ENCODE measurements at regions not wholly inside any gene's neighbourhood (a gene's known extent, or its start where the extent isn't known, plus 50 kb on each side); places are given as distances from the start of the nearest gene placed in this dataset.
"Not testable (repeated sequence)": the region's sequence is repeated elsewhere in the genome, so short reads cannot be mapped to it uniquely, and the experiment has no call there.

GRCh38 chr14:105586144-105586872 is 59.9 kb downstream of the TMEM121 start:
- not testable (repeated sequence) for H3K4me2 ChIP-seq (ENCODE audit: extremely low read depth, insufficient read depth, low read length); H2AFZ ChIP-seq (ENCODE audit: low read length); H3K36me3 ChIP-seq (ENCODE audit: control insufficient read depth, insufficient read depth, low read length); H3K79me2 ChIP-seq (ENCODE audit: control insufficient read depth, insufficient read depth, low read length); DNase-seq (ENCODE audit: low read depth in 2 of 2); H4K20me1 ChIP-seq (ENCODE audit: control insufficient read depth, extremely low read depth, insufficient read depth, low read length); H3K9ac ChIP-seq (ENCODE audit: insufficient read depth, low read length); H3K27ac ChIP-seq (ENCODE audit: insufficient read depth, low read length); H3K4me1 ChIP-seq (ENCODE audit: control insufficient read depth, extremely low read depth, insufficient read depth, low read length); H3K4me3 ChIP-seq (replicated peaks in 1 of 4; ENCODE audit: control extremely low read depth in 1 of 4, insufficient read depth in 1 of 4, low read depth in 3 of 4, low read length in 4 of 4); H3K27me3 ChIP-seq (ENCODE audit: control insufficient read depth, insufficient read depth, low read length); H3K9me3 ChIP-seq (ENCODE audit: control insufficient read depth, insufficient read depth, low read depth, low read length)

GRCh38 chr14:105587034-105587433 is 60.7 kb downstream of the TMEM121 start:
- not testable (repeated sequence) for H3K9ac ChIP-seq (ENCODE audit: insufficient read depth, low read length); H2AFZ ChIP-seq (ENCODE audit: low read length); H3K4me2 ChIP-seq (ENCODE audit: extremely low read depth, insufficient read depth, low read length); H3K4me3 ChIP-seq (replicated peaks in 1 of 4; ENCODE audit: control extremely low read depth in 1 of 4, insufficient read depth in 1 of 4, low read depth in 3 of 4, low read length in 4 of 4); H3K79me2 ChIP-seq (ENCODE audit: control insufficient read depth, insufficient read depth, low read length); H4K20me1 ChIP-seq (ENCODE audit: control insufficient read depth, extremely low read depth, insufficient read depth, low read length); H3K27me3 ChIP-seq (ENCODE audit: control insufficient read depth, insufficient read depth, low read length); H3K4me1 ChIP-seq (ENCODE audit: control insufficient read depth, extremely low read depth, insufficient read depth, low read length); H3K9me3 ChIP-seq (ENCODE audit: control insufficient read depth, insufficient read depth, low read depth, low read length); H3K27ac ChIP-seq (ENCODE audit: insufficient read depth, low read length); H3K36me3 ChIP-seq (ENCODE audit: control insufficient read depth, insufficient read depth, low read length); DNase-seq (ENCODE audit: low read depth in 2 of 2)

GRCh38 chr14:105587482-105588235 is 61.3 kb downstream of the TMEM121 start:
- H3K9ac ChIP-seq (ENCODE audit: insufficient read depth, low read length); H3K36me3 ChIP-seq (ENCODE audit: control insufficient read depth, insufficient read depth, low read length); H3K4me3 ChIP-seq (replicated peaks in 1 of 4; ENCODE audit: control extremely low read depth in 1 of 4, insufficient read depth in 1 of 4, low read depth in 3 of 4, low read length in 4 of 4); H3K27me3 ChIP-seq (ENCODE audit: control insufficient read depth, insufficient read depth, low read length); H3K27ac ChIP-seq (ENCODE audit: insufficient read depth, low read length); DNase-seq (ENCODE audit: low read depth in 2 of 2); H3K4me2 ChIP-seq (ENCODE audit: extremely low read depth, insufficient read depth, low read length); H3K79me2 ChIP-seq (ENCODE audit: control insufficient read depth, insufficient read depth, low read length); H4K20me1 ChIP-seq (ENCODE audit: control insufficient read depth, extremely low read depth, insufficient read depth, low read length); H2AFZ ChIP-seq (ENCODE audit: low read length); H3K9me3 ChIP-seq (ENCODE audit: control insufficient read depth, insufficient read depth, low read depth, low read length); H3K4me1 ChIP-seq (ENCODE audit: control insufficient read depth, extremely low read depth, insufficient read depth, low read length): not testable (repeated sequence)

GRCh38 chr14:105588236-105588860 is 62.0 kb downstream of the TMEM121 start:
- no peaks in the 10 kb centered on the region for H3K4me1 ChIP-seq (ENCODE audit: control insufficient read depth, extremely low read depth, insufficient read depth, low read length)
- no peaks in the 10 kb centered on the region for H3K36me3 ChIP-seq (ENCODE audit: control insufficient read depth, insufficient read depth, low read length)
- no peak for DNase-seq (ENCODE audit: low read depth in 2 of 2)
- H3K4me2 ChIP-seq (ENCODE audit: extremely low read depth, insufficient read depth, low read length) = no peak overlapping the region
- no peaks in the 10 kb centered on the region for H3K79me2 ChIP-seq (ENCODE audit: control insufficient read depth, insufficient read depth, low read length)
- H3K27ac ChIP-seq (ENCODE audit: insufficient read depth, low read length) = no peak overlapping the region
- H4K20me1 ChIP-seq (ENCODE audit: control insufficient read depth, extremely low read depth, insufficient read depth, low read length) = no peaks in the 10 kb centered on the region
- TF ChIP-seq EZH2 (IDR thresholded peaks at IDR 0.05; ENCODE audit: low read length, missing control alignments) (no peak), CTCF (conservative IDR thresholded peaks at IDR 0.05 in 1 of 2, IDR thresholded peaks at IDR 0.05 in 1 of 2; ENCODE audit: low read depth in 1 of 2, low read length in 2 of 2) (no peak)
- H2AFZ ChIP-seq (ENCODE audit: low read length) = no peak overlapping the region
- no peak overlapping the region for H3K9ac ChIP-seq (ENCODE audit: insufficient read depth, low read length)
- no peak overlapping the region for H3K4me3 ChIP-seq (replicated peaks in 1 of 4; ENCODE audit: control extremely low read depth in 1 of 4, insufficient read depth in 1 of 4, low read depth in 3 of 4, low read length in 4 of 4)
- H3K9me3 ChIP-seq (ENCODE audit: control insufficient read depth, insufficient read depth, low read depth, low read length) = no peaks in the 10 kb centered on the region
- H3K27me3 ChIP-seq (ENCODE audit: control insufficient read depth, insufficient read depth, low read length) = no peaks in the 10 kb centered on the region
